Sigmoid colon (tissue), 4 donors: ENCODE measurements at regions not wholly inside any gene's neighbourhood (a gene's known extent, or its start where the extent isn't known, plus 50 kb on each side); places are given as distances from the start of the nearest gene placed in this dataset.

Experiments
- EP300 ChIP-seq, 4 donors: sonication (generic); formaldehyde crosslinking; IDR thresholded peaks; one replicate each; pipeline ENCODE4 v1.6.1; 2017; ENCODE audit warnings: antibody characterized with exemption in 4 of 4
- POLR2A ChIP-seq, 2 donors: fragments of 450-650 bp; IDR thresholded peaks; one replicate each; pipeline ENCODE4 v1.6.1; 2016; ENCODE audit warnings: antibody characterized with exemption in 2 of 2, mild to moderate bottlenecking in 2 of 2, moderate library complexity in 2 of 2

GRCh38 chr9:87149799-87150198 is 202.5 kb upstream of the GAS1 start:
- no peak for TF ChIP-seq POLR2A (IDR thresholded peaks at IDR 0.05)
- TF ChIP-seq EP300 (IDR thresholded peaks at IDR 0.05) = no peak
